Sigmoid colon (tissue), 4 donors: ENCODE measurements at regions not wholly inside any gene's neighbourhood (a gene's known extent, or its start where the extent isn't known, plus 50 kb on each side); places are given as distances from the start of the nearest gene placed in this dataset.

Source experiments
- EP300 ChIP-seq, 4 donors: sonication (generic); formaldehyde crosslinking; IDR thresholded peaks; one replicate each; pipeline ENCODE4 v1.6.1; 2017; ENCODE audit warnings: antibody characterized with exemption in 4 of 4
- TF ChIP-seq, protein P1 (sequence below), 4 experiments: fragments of 450-650 bp in 3 of 4; fragments of 200-600 bp in 1 of 4; IDR thresholded peaks; one replicate each; pipeline ENCODE4 v1.5.1; 2016 to 2019; ENCODE audit warnings: antibody characterized with exemption in 4 of 4, mild to moderate bottlenecking in 3 of 4, moderate library complexity in 2 of 4

DNA sequence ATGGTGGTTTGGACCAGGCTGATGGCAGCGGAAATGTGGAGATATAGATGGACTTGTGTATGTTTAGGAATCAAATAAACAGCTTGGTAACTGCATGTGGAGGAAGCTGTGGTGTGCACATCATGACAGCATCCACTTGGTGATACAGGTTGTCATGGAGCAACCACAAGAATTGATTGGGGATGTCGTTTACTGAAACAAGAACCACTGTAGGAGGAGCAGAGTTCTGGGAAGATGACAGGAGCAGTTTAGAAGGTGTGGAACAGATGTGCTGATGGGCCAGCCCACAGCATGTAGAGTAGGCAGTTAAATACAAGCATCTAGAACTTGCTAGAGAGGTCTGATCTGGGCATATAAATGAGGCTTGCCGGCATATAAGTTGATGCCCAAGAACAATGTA lies 152.4 kb upstream of the SERPINE2 start:
- TF ChIP-seq, protein P1, sequence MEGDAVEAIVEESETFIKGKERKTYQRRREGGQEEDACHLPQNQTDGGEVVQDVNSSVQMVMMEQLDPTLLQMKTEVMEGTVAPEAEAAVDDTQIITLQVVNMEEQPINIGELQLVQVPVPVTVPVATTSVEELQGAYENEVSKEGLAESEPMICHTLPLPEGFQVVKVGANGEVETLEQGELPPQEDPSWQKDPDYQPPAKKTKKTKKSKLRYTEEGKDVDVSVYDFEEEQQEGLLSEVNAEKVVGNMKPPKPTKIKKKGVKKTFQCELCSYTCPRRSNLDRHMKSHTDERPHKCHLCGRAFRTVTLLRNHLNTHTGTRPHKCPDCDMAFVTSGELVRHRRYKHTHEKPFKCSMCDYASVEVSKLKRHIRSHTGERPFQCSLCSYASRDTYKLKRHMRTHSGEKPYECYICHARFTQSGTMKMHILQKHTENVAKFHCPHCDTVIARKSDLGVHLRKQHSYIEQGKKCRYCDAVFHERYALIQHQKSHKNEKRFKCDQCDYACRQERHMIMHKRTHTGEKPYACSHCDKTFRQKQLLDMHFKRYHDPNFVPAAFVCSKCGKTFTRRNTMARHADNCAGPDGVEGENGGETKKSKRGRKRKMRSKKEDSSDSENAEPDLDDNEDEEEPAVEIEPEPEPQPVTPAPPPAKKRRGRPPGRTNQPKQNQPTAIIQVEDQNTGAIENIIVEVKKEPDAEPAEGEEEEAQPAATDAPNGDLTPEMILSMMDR (IDR thresholded peaks at IDR 0.05), result no peak
- no peak for TF ChIP-seq EP300 (IDR thresholded peaks at IDR 0.05)
